ENCODE measurements at regions not wholly inside any gene's neighbourhood (a gene's known extent, or its start where the extent isn't known, plus 50 kb on each side); places are given as distances from the start of the nearest gene placed in this dataset.

DNA sequence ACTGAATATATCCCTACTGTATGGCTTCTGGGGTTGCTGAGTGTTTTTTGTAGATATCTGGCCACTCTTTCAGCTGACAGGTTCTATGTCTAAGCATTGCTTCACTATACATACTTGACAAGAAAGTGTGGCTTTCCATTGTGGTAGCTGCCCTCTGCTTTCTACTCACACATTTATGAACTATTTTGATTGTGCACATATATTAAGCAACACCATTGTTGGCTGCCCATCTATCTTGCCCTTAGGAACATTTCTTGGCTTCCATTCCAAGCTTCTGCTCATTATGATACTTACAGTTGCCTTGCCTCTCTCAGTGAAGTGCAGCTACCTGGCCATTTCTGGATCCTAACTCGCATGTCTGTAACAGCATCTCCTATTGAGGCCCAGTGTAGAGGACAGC lies 153.6 kb upstream of the MOCS2 start:
- TF ChIP-seq, protein P1, sequence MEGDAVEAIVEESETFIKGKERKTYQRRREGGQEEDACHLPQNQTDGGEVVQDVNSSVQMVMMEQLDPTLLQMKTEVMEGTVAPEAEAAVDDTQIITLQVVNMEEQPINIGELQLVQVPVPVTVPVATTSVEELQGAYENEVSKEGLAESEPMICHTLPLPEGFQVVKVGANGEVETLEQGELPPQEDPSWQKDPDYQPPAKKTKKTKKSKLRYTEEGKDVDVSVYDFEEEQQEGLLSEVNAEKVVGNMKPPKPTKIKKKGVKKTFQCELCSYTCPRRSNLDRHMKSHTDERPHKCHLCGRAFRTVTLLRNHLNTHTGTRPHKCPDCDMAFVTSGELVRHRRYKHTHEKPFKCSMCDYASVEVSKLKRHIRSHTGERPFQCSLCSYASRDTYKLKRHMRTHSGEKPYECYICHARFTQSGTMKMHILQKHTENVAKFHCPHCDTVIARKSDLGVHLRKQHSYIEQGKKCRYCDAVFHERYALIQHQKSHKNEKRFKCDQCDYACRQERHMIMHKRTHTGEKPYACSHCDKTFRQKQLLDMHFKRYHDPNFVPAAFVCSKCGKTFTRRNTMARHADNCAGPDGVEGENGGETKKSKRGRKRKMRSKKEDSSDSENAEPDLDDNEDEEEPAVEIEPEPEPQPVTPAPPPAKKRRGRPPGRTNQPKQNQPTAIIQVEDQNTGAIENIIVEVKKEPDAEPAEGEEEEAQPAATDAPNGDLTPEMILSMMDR (conservative IDR thresholded peaks at IDR 0.05; ENCODE audit: low read depth, low read length), result no peak
- no peak for TF ChIP-seq EZH2 (IDR thresholded peaks at IDR 0.05; ENCODE audit: borderline replicate concordance, low read depth, low read length, poor library complexity, severe bottlenecking)
